Endothelial cell of umbilical vein (primary cell): ENCODE measurements at regions not wholly inside any gene's neighbourhood (a gene's known extent, or its start where the extent isn't known, plus 50 kb on each side); places are given as distances from the start of the nearest gene placed in this dataset.
"Not testable (repeated sequence)": the region's sequence is repeated elsewhere in the genome, so short reads cannot be mapped to it uniquely, and the experiment has no call there.

Source experiments
- BruUV-seq: library from RNA; stranded (reverse); fragments of 400-500 nt; replicated peaks from 2 replicates; lab custom pipeline; 2021; lab: Mats Ljungman, UMichigan
- CTCF ChIA-PET: fragments of 300-600, 350-600 bp; sonication (Branson Sonifier 250); formaldehyde crosslinking; loops from one replicate; lab custom pipeline; 2021; ENCODE audit warnings: antibody characterized with exemption, inconsistent platforms; lab: Charles Lee
- POLR2A ChIA-PET: fragments of 300-600, 350-600 bp; sonication (Branson Sonifier 250); formaldehyde crosslinking; loops from one replicate; lab custom pipeline; 2021; ENCODE audit warnings: antibody characterized with exemption, inconsistent platforms; lab: Charles Lee
- DNase-seq: peaks from one replicate; pipeline ENCODE4 v3.0.0-alpha.2; 2011; ENCODE audit warnings: low read depth, low spot score
- FAIRE-seq: peaks from 2 replicates; lab custom pipeline; 2011; peaks lifted over from hg19 to GRCh38; lab: Jason Lieb, UNC
- H2AFZ ChIP-seq: 2 replicates; pipeline ENCODE4 v1.6.0; 2012; ENCODE audit warnings: low read depth, low read length, control low read depth, inconsistent platforms
- H3K27ac ChIP-seq: 2 replicates; pipeline ENCODE4 v1.5.1; 2011; ENCODE audit warnings: low read depth, mild to moderate bottlenecking, control low read depth, low read length, moderate library complexity; ENCODE audit not compliant: insufficient read depth
- H3K27me3 ChIP-seq, 2 experiments: 2 replicates each; pipeline versions ENCODE4 v1.6.0 to v1.6.1; 2011; ENCODE audit warnings: low read length in 2 of 2, mixed read lengths in 1 of 2; ENCODE audit not compliant: control insufficient read depth in 2 of 2, insufficient read depth in 2 of 2
- H3K36me3 ChIP-seq, 2 experiments: 2 replicates in 1 of 2; 3 replicates in 1 of 2; pipeline ENCODE4 v1.5.1; 2011; ENCODE audit warnings: low read length in 2 of 2, mild to moderate bottlenecking in 1 of 2, moderate library complexity in 1 of 2; ENCODE audit not compliant: control insufficient read depth in 2 of 2, insufficient read depth in 2 of 2; ENCODE audit errors: extremely low read depth in 1 of 2
- H3K4me1 ChIP-seq: 3 replicates; pipeline ENCODE4 v1.5.1; 2011; ENCODE audit warnings: mild to moderate bottlenecking, low read length; ENCODE audit not compliant: control insufficient read depth, insufficient read depth; ENCODE audit errors: extremely low read depth
- H3K4me2 ChIP-seq: 2 replicates; pipeline ENCODE4 v1.6.1; 2011; ENCODE audit warnings: low read length, control low read depth, mixed read lengths; ENCODE audit not compliant: insufficient read depth
- H3K4me3 ChIP-seq, 3 experiments: fragments of 200-600 bp in 1 of 3; sonication (generic), shearing (Covaris generic) in 1 of 3; replicated peaks in 1 of 3; 2 replicates each; pipeline ENCODE4 v1.5.1; 2011 to 2016; ENCODE audit warnings: control low read depth in 3 of 3, low read length in 3 of 3, mild to moderate bottlenecking in 2 of 3, inconsistent platforms in 1 of 3, low read depth in 1 of 3, moderate library complexity in 1 of 3; ENCODE audit not compliant: insufficient read depth in 1 of 3
- H3K79me2 ChIP-seq: 2 replicates; pipeline ENCODE4 v1.6.0; 2012; ENCODE audit warnings: low read length, inconsistent platforms; ENCODE audit not compliant: control insufficient read depth, insufficient read depth
- H3K9ac ChIP-seq: replicated peaks from 2 replicates; pipeline ENCODE3; 2011; ENCODE audit warnings: low read length, control low read depth; ENCODE audit not compliant: insufficient read depth; ENCODE audit errors: extremely low read depth
- H3K9me1 ChIP-seq: replicated peaks from 3 replicates; pipeline ENCODE4 v1.6.0; 2011; ENCODE audit warnings: mild to moderate bottlenecking, low read length; ENCODE audit not compliant: control insufficient read depth, insufficient read depth; ENCODE audit errors: extremely low read depth
- H3K9me3 ChIP-seq: replicated peaks from 2 replicates; pipeline ENCODE4 v1.5.1; 2012; ENCODE audit warnings: low read length, inconsistent platforms; ENCODE audit not compliant: control insufficient read depth, insufficient read depth
- H4K20me1 ChIP-seq: replicated peaks from 2 replicates; pipeline ENCODE3; 2011; ENCODE audit warnings: mild to moderate bottlenecking, low read length; ENCODE audit not compliant: control insufficient read depth, insufficient read depth; ENCODE audit errors: extremely low read depth
- CTCF ChIP-seq, 2 donors: IDR thresholded peaks; 1 replicate in 1 of 2; 2 replicates in 1 of 2; pipeline ENCODE4 v1.5.1; 2011; ENCODE audit warnings: low read length in 2 of 2, mild to moderate bottlenecking in 2 of 2, moderate library complexity in 2 of 2, control low read depth in 1 of 2, inconsistent platforms in 1 of 2, low read depth in 1 of 2; ENCODE audit not compliant: insufficient read depth in 1 of 2; ENCODE audit errors: extremely low read depth in 1 of 2
- EZH2 ChIP-seq: IDR thresholded peaks from 2 replicates; pipeline ENCODE4 v1.6.1; 2012; ENCODE audit warnings: borderline replicate concordance, low read depth, mild to moderate bottlenecking, moderate library complexity, low read length, inconsistent platforms; ENCODE audit not compliant: severe bottlenecking
- FOS ChIP-seq: IDR thresholded peaks from 2 replicates; pipeline ENCODE4 v1.6.1; 2011; ENCODE audit warnings: mild to moderate bottlenecking, low read length, moderate library complexity, borderline replicate concordance; ENCODE audit not compliant: insufficient read depth
- GATA2 ChIP-seq: IDR thresholded peaks from 2 replicates; pipeline ENCODE4 v1.7.0; 2011; ENCODE audit warnings: low read depth, mild to moderate bottlenecking, moderate library complexity, mixed read lengths, low read length; ENCODE audit not compliant: insufficient read length, insufficient read depth
- JUN ChIP-seq: IDR thresholded peaks from 2 replicates; pipeline ENCODE4 v1.6.1; 2011; ENCODE audit warnings: borderline replicate concordance, low read depth; ENCODE audit not compliant: insufficient read length, insufficient read depth
- MAX ChIP-seq: IDR thresholded peaks from 2 replicates; pipeline ENCODE4 v1.6.1; 2011; ENCODE audit not compliant: insufficient read depth, insufficient read length
- MYC ChIP-seq: IDR thresholded peaks from one replicate; pipeline ENCODE4 v1.6.1; 2011; ENCODE audit warnings: mild to moderate bottlenecking, low read depth, low read length
- POLR2A ChIP-seq: IDR thresholded peaks from 2 replicates; pipeline ENCODE4 v1.6.1; 2012; ENCODE audit warnings: low read depth, mild to moderate bottlenecking, control low read depth, low read length
- POLR2AphosphoS5 ChIP-seq: IDR thresholded peaks from 2 replicates; pipeline ENCODE4 v1.6.1; 2012; ENCODE audit warnings: low read depth, mild to moderate bottlenecking, control low read depth, low read length, moderate library complexity; ENCODE audit not compliant: insufficient read depth
- dilution Hi-C: fragments of 300-500 bp; cut with MboI; formaldehyde crosslinking; loops from one replicate; pipeline ENCODE4 v1.15.0; 2019; ENCODE audit warnings: low sequenced_read_pairs; ENCODE audit not compliant: extremely low pct_ligation_motif_present
- intact Hi-C: fragments of 100-400 bp; cut with micrococcal nuclease; formaldehyde crosslinking; loops from one replicate; pipeline ENCODE4 v1.10.0; 2022

GRCh38 chr5:39654715-39655114 lies 229.9 kb upstream of the DAB2 start:
- H3K36me3 ChIP-seq = no peaks in the 10 kb centered on the region
- H3K9me1 ChIP-seq = no peaks in the 10 kb centered on the region
- CTCF ChIA-PET = interaction anchor here (1.1 kb wide), 1 partner anchor 24 kb away, joined by 3 read pairs; no protein-coding TSS in a partner anchor
- no peak overlapping the region for H3K27ac ChIP-seq
- H3K79me2 ChIP-seq = no peaks in the 10 kb centered on the region
- H3K4me1 ChIP-seq = peaks cover 11% of the 10 kb centered on the region
- no peak overlapping the region for H3K4me2 ChIP-seq
- no TSS peak for BruUV-seq
- H3K9ac ChIP-seq = no peak overlapping the region
- no peak overlapping the region for H3K4me3 ChIP-seq
- FAIRE-seq = no peak
- POLR2A ChIA-PET = no interaction called here
- H3K27me3 ChIP-seq = no peaks in the 10 kb centered on the region
- no peaks in the 10 kb centered on the region for H3K9me3 ChIP-seq
- H2AFZ ChIP-seq = no peak overlapping the region
- H4K20me1 ChIP-seq = no peaks in the 10 kb centered on the region
- DNase-seq = no peak
- TF ChIP-seq POLR2A (no peak), MAX (no peak), FOS (no peak), CTCF (IDR thresholded peaks at IDR 0.05; ENCODE audit: extremely low read depth in 1 of 2, insufficient read depth in 1 of 2, low read depth in 1 of 2, low read length in 2 of 2) (no peak), MYC (no peak), GATA2 (no peak), POLR2AphosphoS5 (no peak), EZH2 (no peak), JUN (no peak)
- dilution Hi-C loops (no loop called here), intact Hi-C loops (no loop called here)

GRCh38 chr5:39652481-39652880 lies 227.7 kb upstream of the DAB2 start:
- dilution Hi-C loops, H4K20me1 ChIP-seq, H3K4me2 ChIP-seq, H3K27ac ChIP-seq, H3K27me3 ChIP-seq, H3K9ac ChIP-seq, POLR2A ChIA-PET, H2AFZ ChIP-seq, H3K9me3 ChIP-seq, H3K36me3 ChIP-seq, BruUV-seq, FAIRE-seq, H3K9me1 ChIP-seq, H3K79me2 ChIP-seq, DNase-seq, intact Hi-C loops, H3K4me3 ChIP-seq: not testable (repeated sequence)
- CTCF ChIA-PET = interaction anchor here (1.1 kb wide), 1 partner anchor 9 kb away, joined by 3 read pairs; no protein-coding TSS in a partner anchor
- H3K4me1 ChIP-seq = peaks cover 11% of the 10 kb centered on the region
